ENCODE measurements at regions not wholly inside any gene's neighbourhood (a gene's known extent, or its start where the extent isn't known, plus 50 kb on each side); places are given as distances from the start of the nearest gene placed in this dataset.

GRCh38 chr2:81942136-81942680 is 1637.7 kb upstream of the LRRTM1 start:
- no peak for TF ChIP-seq CTCF (conservative IDR thresholded peaks at IDR 0.05 in 1 of 2, IDR thresholded peaks at IDR 0.05 in 1 of 2; ENCODE audit: low read depth in 1 of 2, low read length in 2 of 2)
- TF ChIP-seq EZH2 (IDR thresholded peaks at IDR 0.05; ENCODE audit: low read length, missing control alignments) = no peak

Measured in fibroblast of lung (primary cell).